GM12878 (cell line): ENCODE measurements at regions not wholly inside any gene's neighbourhood (a gene's known extent, or its start where the extent isn't known, plus 50 kb on each side); places are given as distances from the start of the nearest gene placed in this dataset.

Source experiments
- ATAC-seq: fragments of 200-7000 bp; cut with Tn5 transposase; 3 replicates; pipeline ENCODE4 v1.9.1; 2020; ENCODE audit warnings: mild to moderate bottlenecking, moderate library complexity
- BruUV-seq: library from RNA; stranded (reverse); fragments of 400-500 nt; replicated peaks from 2 replicates; lab custom pipeline; 2021; lab: Mats Ljungman, UMichigan
- CTCF ChIA-PET: fragments of 300-600 bp; sonication (Branson Sonifier 250); formaldehyde crosslinking; extraction: SDS; loops from one replicate; lab custom pipeline; 2021; ENCODE audit warnings: inconsistent platforms; lab: Yijun Ruan, JAX
- POLR2A ChIA-PET: fragments of 350-600 bp; formaldehyde crosslinking; extraction: SDS; loops from one replicate; lab custom pipeline; 2021; ENCODE audit warnings: inconsistent platforms; lab: Charles Lee
- RAD21 ChIA-PET: fragments of 300-600 bp; sonication (Branson Sonifier 250); formaldehyde crosslinking; loops from one replicate; lab custom pipeline; 2023; ENCODE audit warnings: antibody characterized with exemption; ENCODE audit not compliant: unreplicated experiment; lab: Charles Lee
- SMC1A ChIA-PET: fragments of 300-600 bp; sonication (Branson Sonifier 250); formaldehyde crosslinking; loops from one replicate; lab custom pipeline; 2023; ENCODE audit not compliant: unreplicated experiment, uncharacterized antibody; lab: Charles Lee
- DNase-seq: peaks from one replicate; pipeline ENCODE4 v3.0.0-alpha.2; 2011; ENCODE audit warnings: low read depth, low spot score
- FAIRE-seq: peaks from 3 replicates; lab custom pipeline; 2011; peaks lifted over from hg19 to GRCh38; lab: Jason Lieb, UNC
- H2AFZ ChIP-seq: 2 replicates; pipeline ENCODE4 v1.6.0; 2011; ENCODE audit warnings: low read depth, low read length, control low read depth; ENCODE audit not compliant: control insufficient read depth
- H3K27ac ChIP-seq: 2 replicates; pipeline ENCODE4 v1.5.1; 2011; ENCODE audit warnings: control low read depth; ENCODE audit not compliant: control insufficient read depth, insufficient read depth
- H3K27me3 ChIP-seq, 2 experiments: replicated peaks in 1 of 2; 2 replicates each; pipeline versions ENCODE4 v1.6.0 to v1.6.1; 2011; ENCODE audit warnings: low read length in 1 of 2; ENCODE audit not compliant: control insufficient read depth in 2 of 2, insufficient read depth in 2 of 2
- H3K36me3 ChIP-seq, 2 experiments: 2 replicates each; pipeline ENCODE4 v1.5.1; 2011; ENCODE audit warnings: low read length in 1 of 2; ENCODE audit not compliant: control insufficient read depth in 2 of 2, insufficient read depth in 2 of 2
- H3K4me1 ChIP-seq: 2 replicates; pipeline ENCODE4 v1.6.1; 2011; ENCODE audit warnings: mild to moderate bottlenecking, low read length, moderate library complexity, mixed read lengths; ENCODE audit not compliant: control insufficient read depth, insufficient read depth
- H3K4me2 ChIP-seq: 2 replicates; pipeline ENCODE4 v1.6.0; 2011; ENCODE audit warnings: control low read depth; ENCODE audit not compliant: control insufficient read depth, insufficient read depth
- H3K4me3 ChIP-seq: fragments of 200-600 bp; sonication (generic); 2 replicates; pipeline ENCODE4 v1.5.1; 2016
- H3K79me2 ChIP-seq: 2 replicates; pipeline ENCODE4 v1.6.0; 2011; ENCODE audit warnings: low read length; ENCODE audit not compliant: control insufficient read depth, insufficient read depth
- H3K9ac ChIP-seq: 2 replicates; pipeline ENCODE4 v1.8.0; 2011; ENCODE audit warnings: low read length, control low read depth, mixed read lengths; ENCODE audit not compliant: control insufficient read depth, insufficient read depth
- H3K9me3 ChIP-seq: replicated peaks from 3 replicates; pipeline ENCODE4 v1.5.1; 2011; ENCODE audit warnings: mild to moderate bottlenecking, low read length; ENCODE audit not compliant: control insufficient read depth, insufficient read depth
- H4K20me1 ChIP-seq: 2 replicates; pipeline ENCODE4 v1.6.0; 2011; ENCODE audit not compliant: control insufficient read depth, insufficient read depth
- BACH1 ChIP-seq: fragments of 450-650 bp; IDR thresholded peaks from 2 replicates; pipeline ENCODE4 v1.6.1; 2017; ENCODE audit warnings: mild to moderate bottlenecking, borderline replicate concordance
- BCL3 ChIP-seq: IDR thresholded peaks from 2 replicates; pipeline ENCODE4 v1.6.1; 2011; ENCODE audit warnings: borderline replicate concordance, low read depth, mild to moderate bottlenecking, moderate library complexity, low read length; ENCODE audit not compliant: insufficient read depth, poor library complexity, severe bottlenecking
- DPF2 ChIP-seq: fragments of 450-650 bp; IDR thresholded peaks from 2 replicates; pipeline ENCODE4 v1.6.1; 2017; ENCODE audit warnings: mild to moderate bottlenecking
- ESRRA ChIP-seq: IDR thresholded peaks from 2 replicates; pipeline ENCODE4 v1.6.1; 2012; ENCODE audit warnings: mild to moderate bottlenecking, low read length, improper control_type of control experiment
- JUNB ChIP-seq: IDR thresholded peaks from 2 replicates; pipeline ENCODE4 v1.6.1; 2016; ENCODE audit warnings: antibody characterized with exemption, mild to moderate bottlenecking
- KLF5 ChIP-seq: fragments of 450-650 bp; IDR thresholded peaks from 2 replicates; pipeline ENCODE4 v1.6.1; 2014; ENCODE audit warnings: mild to moderate bottlenecking; ENCODE audit not compliant: partially characterized antibody
- MEF2B ChIP-seq: fragments of 450-650 bp; IDR thresholded peaks from 2 replicates; pipeline ENCODE4 v1.6.1; 2018; ENCODE audit warnings: mild to moderate bottlenecking, moderate library complexity; ENCODE audit not compliant: partially characterized antibody, poor library complexity, severe bottlenecking
- NBN ChIP-seq: fragments of 450-650 bp; IDR thresholded peaks from 2 replicates; pipeline ENCODE4 v1.6.1; 2016
- POLR2AphosphoS2 ChIP-seq: IDR thresholded peaks from 2 replicates; pipeline ENCODE4 v1.6.1; 2011; ENCODE audit warnings: low read depth, mild to moderate bottlenecking, low read length, improper control_type of control experiment, moderate library complexity
- POU2F2 ChIP-seq: IDR thresholded peaks from 3 replicates; pipeline ENCODE4 v1.6.1; 2011; ENCODE audit warnings: low read depth, mild to moderate bottlenecking, low read length, borderline replicate concordance
- RB1 ChIP-seq: fragments of 450-650 bp; formaldehyde crosslinking; IDR thresholded peaks from 2 replicates; pipeline ENCODE4 v1.6.1; 2017; ENCODE audit warnings: mild to moderate bottlenecking, borderline replicate concordance
- RFX5 ChIP-seq: IDR thresholded peaks from 2 replicates; pipeline ENCODE4 v1.6.1; 2011; ENCODE audit warnings: low read depth, low read length, improper control_type of control experiment
- SIN3A ChIP-seq: IDR thresholded peaks from 2 replicates; pipeline ENCODE4 v1.6.1; 2012; ENCODE audit warnings: low read depth, low read length, improper control_type of control experiment
- SPI1 ChIP-seq: IDR thresholded peaks from 2 replicates; pipeline ENCODE4 v1.6.1; 2011; ENCODE audit warnings: low read depth, mild to moderate bottlenecking, low read length, moderate library complexity, borderline replicate concordance; ENCODE audit not compliant: insufficient read depth
- STAT3 ChIP-seq: IDR thresholded peaks from 2 replicates; pipeline ENCODE4 v1.6.1; 2011; ENCODE audit warnings: low read depth, low read length, improper control_type of control experiment
- TARDBP ChIP-seq: IDR thresholded peaks from 2 replicates; pipeline ENCODE4 v1.6.1; 2016; ENCODE audit warnings: borderline replicate concordance
- TBL1XR1 ChIP-seq: IDR thresholded peaks from 2 replicates; pipeline ENCODE4 v1.6.1; 2012; ENCODE audit warnings: low read depth, low read length, improper control_type of control experiment
- TCF12 ChIP-seq: IDR thresholded peaks from 2 replicates; pipeline ENCODE4 v1.6.1; 2011; ENCODE audit warnings: low read depth, mild to moderate bottlenecking, low read length
- TCF3 ChIP-seq: IDR thresholded peaks from 2 replicates; pipeline ENCODE4 v1.6.1; 2012; ENCODE audit warnings: low read depth, mild to moderate bottlenecking, low read length, borderline replicate concordance; ENCODE audit not compliant: insufficient read depth
- YY1 ChIP-seq: IDR thresholded peaks from 2 replicates; pipeline ENCODE4 v1.6.1; 2011; ENCODE audit warnings: low read depth, mild to moderate bottlenecking, low read length
- WGBS: methylation state at CpG from one replicate; pipeline ENCODE4 v1.1.6; 2016; ENCODE audit warnings: low lambda C conversion rate; ENCODE audit not compliant: insufficient replicate concordance, insufficient coverage; ENCODE audit errors: missing lambda C conversion rate; 5-methylcytosine and 5-hydroxymethylcytosine counted together
- in situ Hi-C: fragments of 300-500 bp; cut with MboI; formaldehyde crosslinking; loops from 9 replicates; pipeline ENCODE4 v1.14.3; 2018; ENCODE audit warnings: mixed read lengths
- intact Hi-C: fragments of 100-400 bp; cut with micrococcal nuclease; formaldehyde crosslinking; loops from one replicate; pipeline ENCODE4 v1.14.2; 2022; ENCODE audit not compliant: unreplicated experiment

DNA sequence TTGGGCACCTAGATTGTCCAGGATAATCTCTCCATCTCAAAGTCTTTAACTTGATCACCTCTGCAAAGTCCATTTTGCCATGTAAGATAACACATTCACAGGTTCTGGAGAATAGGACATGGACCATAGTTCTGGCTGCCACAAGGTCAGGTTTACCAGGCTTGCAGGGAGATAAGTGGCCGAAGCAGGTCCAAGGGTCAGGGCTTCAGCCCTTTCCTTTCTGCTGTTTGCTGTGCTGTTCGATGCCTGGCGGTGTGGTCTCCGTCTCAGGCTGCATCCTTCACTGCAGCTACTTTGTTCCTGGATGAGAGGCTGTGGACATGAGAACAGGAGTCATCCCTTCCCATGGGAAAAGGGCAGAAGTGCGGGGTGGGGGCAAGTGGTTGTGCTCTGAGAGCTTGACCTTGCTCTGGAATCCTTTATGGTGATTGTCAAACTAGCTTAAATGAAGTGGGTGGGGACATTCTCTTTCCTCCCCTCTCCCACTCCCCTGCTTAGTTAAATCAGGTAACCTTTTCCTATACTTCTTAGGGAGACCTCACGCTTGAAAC lies 320.2 kb upstream of the C2CD4B start:
- no peaks in the 10 kb centered on the region for H3K9me3 ChIP-seq
- no peak overlapping the region for H3K4me2 ChIP-seq
- no peaks in the 10 kb centered on the region for H3K79me2 ChIP-seq
- no peak overlapping the region for H3K9ac ChIP-seq
- H2AFZ ChIP-seq = no peak overlapping the region
- intact Hi-C loops (no loop called here), in situ Hi-C loops (no loop called here)
- no peaks in the 10 kb centered on the region for H3K36me3 ChIP-seq
- no TSS peak for BruUV-seq
- SMC1A ChIA-PET = interaction anchor here (0.6 kb wide), 1 partner anchor 18 kb away, joined by 3 read pairs; no protein-coding TSS in a partner anchor
- WGBS = 29% methylated on average over 6 of the region's 6 CpGs
- RAD21 ChIA-PET = interaction anchor here (1.5 kb wide), 1 partner anchor 64 kb away, joined by 3 read pairs; no protein-coding TSS in a partner anchor
- H3K27ac ChIP-seq = no peak overlapping the region
- TF ChIP-seq KLF5 = no peak
- no peak for TF ChIP-seq JUNB
- TF ChIP-seq STAT3 = no peak
- TF ChIP-seq RFX5 = no peak
- no peak for TF ChIP-seq SIN3A
- no peak for TF ChIP-seq TARDBP
- no peak for TF ChIP-seq POU2F2
- TF ChIP-seq RB1 = no peak
- H3K27me3 ChIP-seq = no peaks in the 10 kb centered on the region
- ATAC-seq = no peak
- FAIRE-seq = no peak
- CTCF ChIA-PET = interaction anchor here (0.8 kb wide), 1 partner anchor 10 kb away, joined by 3 read pairs; no protein-coding TSS in a partner anchor
- no peak overlapping the region for H3K4me3 ChIP-seq
- no peak for DNase-seq
- no peaks in the 10 kb centered on the region for H4K20me1 ChIP-seq
- peaks cover 4% of the 10 kb centered on the region; the same call in 1 of the 2 replicates for H3K4me1 ChIP-seq
- POLR2A ChIA-PET = no interaction called here

DNA sequence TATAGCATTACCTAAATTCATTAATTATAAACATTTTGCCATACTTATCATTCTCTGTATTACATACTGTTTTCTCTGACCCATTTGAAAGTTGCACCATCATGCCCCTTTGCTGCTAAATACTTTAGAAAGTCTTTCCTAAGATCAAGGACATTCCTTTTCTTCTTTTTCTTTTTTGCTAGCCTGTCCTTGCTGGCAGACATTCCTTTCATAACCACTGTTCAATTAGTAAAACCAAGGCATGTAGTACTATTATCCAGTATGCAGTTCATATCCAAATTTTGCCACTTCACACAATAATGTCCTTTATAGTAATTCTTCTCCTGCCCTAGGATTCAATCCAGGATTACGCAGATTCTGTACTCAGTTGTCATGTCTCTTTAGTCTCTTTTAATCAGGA lies 321.0 kb upstream of the C2CD4B start:
- ChIA-PET RAD21 (interaction anchor here (1.5 kb wide), 1 partner anchor 63 kb away, joined by 3 read pairs; no protein-coding TSS in a partner anchor), POLR2A (no interaction called here), SMC1A (no interaction called here), CTCF (interaction anchor here (0.7 kb wide), 1 partner anchor 29 kb away, joined by 5 read pairs; no protein-coding TSS in a partner anchor)
- no peak for ATAC-seq
- no peak for FAIRE-seq
- no peaks in the 10 kb centered on the region for H3K9me3 ChIP-seq
- H3K79me2 ChIP-seq = no peaks in the 10 kb centered on the region
- DNase-seq = no peak
- no peaks in the 10 kb centered on the region for H3K27me3 ChIP-seq
- no peaks in the 10 kb centered on the region for H4K20me1 ChIP-seq
- H3K9ac ChIP-seq = no peak overlapping the region
- in situ Hi-C loops (no loop called here), intact Hi-C loops (no loop called here)
- no peaks in the 10 kb centered on the region for H3K36me3 ChIP-seq
- WGBS = 50% methylated on average over 1 of the region's 1 CpG
- H3K4me2 ChIP-seq = no peak overlapping the region
- H3K4me1 ChIP-seq = peaks cover 4% of the 10 kb centered on the region; the same call in 1 of the 2 replicates
- no peak overlapping the region for H2AFZ ChIP-seq
- H3K27ac ChIP-seq = no peak overlapping the region
- no peak overlapping the region for H3K4me3 ChIP-seq
- BruUV-seq = no TSS peak
- TF ChIP-seq TBL1XR1 = no peak
- no peak for TF ChIP-seq TCF3
- TF ChIP-seq POLR2AphosphoS2 = no peak
- TF ChIP-seq BCL3 = no peak
- no peak for TF ChIP-seq BACH1
- TF ChIP-seq ESRRA = no peak
- no peak for TF ChIP-seq KLF5
- TF ChIP-seq SPI1 = no peak
- no peak for TF ChIP-seq MEF2B
- TF ChIP-seq NBN = no peak
- no peak for TF ChIP-seq TCF12
- TF ChIP-seq DPF2 = no peak
- TF ChIP-seq YY1 = no peak
